GM12864 (cell line): ENCODE measurements at regions not wholly inside any gene's neighbourhood (a gene's known extent, or its start where the extent isn't known, plus 50 kb on each side); places are given as distances from the start of the nearest gene placed in this dataset.

Source experiments
- DNase-seq: peaks from one replicate; pipeline ENCODE4 v3.0.0-alpha.2; 2011; ENCODE audit warnings: low read depth
- H3K4me3 ChIP-seq: 2 replicates; pipeline ENCODE4 v1.5.1; 2011; ENCODE audit warnings: mild to moderate bottlenecking, low read depth, low read length, control low read depth
- CTCF ChIP-seq: IDR thresholded peaks from 2 replicates; pipeline ENCODE4 v1.5.1; 2011; ENCODE audit warnings: low read depth, mild to moderate bottlenecking, moderate library complexity, low read length, control low read depth, inconsistent platforms; ENCODE audit errors: missing control alignments

- no peak for TF ChIP-seq CTCF
- H3K4me3 ChIP-seq, result no peak overlapping the region
- DNase-seq, result no peak
Measured at GRCh38 chrX:143095816-143096215, 70.1 kb downstream of the SPANXN4 start.

- DNase-seq, result no peak
- no peak overlapping the region for H3K4me3 ChIP-seq
- no peak for TF ChIP-seq CTCF
Measured at GRCh38 chrX:143095321-143095720, 69.6 kb downstream of the SPANXN4 start.

GRCh38 chrX:143094417-143095023, 68.8 kb downstream of the SPANXN4 start:
- H3K4me3 ChIP-seq, result no peak overlapping the region
- DNase-seq, result no peak
- no peak for TF ChIP-seq CTCF
